Thymus (tissue), 11 donors: ENCODE measurements at regions not wholly inside any gene's neighbourhood (a gene's known extent, or its start where the extent isn't known, plus 50 kb on each side); places are given as distances from the start of the nearest gene placed in this dataset.

Source experiments
- DNase-seq, 9 donors: peaks; one replicate each; pipeline ENCODE4 v3.0.0-alpha.2; 2013; ENCODE audit warnings: low spot score in 9 of 9, low read depth in 6 of 9, missing footprints in 1 of 9
- H3K27ac ChIP-seq, 2 donors: one replicate each; pipeline ENCODE4 v1.5.1; 2013; ENCODE audit warnings: control low read depth in 1 of 2, low read depth in 1 of 2, low read length in 1 of 2, mild to moderate bottlenecking in 1 of 2, moderate library complexity in 1 of 2
- H3K27me3 ChIP-seq, 2 donors: one replicate each; pipeline ENCODE4 v1.5.1; 2013; ENCODE audit warnings: low read length in 1 of 2; ENCODE audit not compliant: control insufficient read depth in 2 of 2, insufficient read depth in 1 of 2
- H3K36me3 ChIP-seq, 2 donors: one replicate each; pipeline ENCODE4 v1.5.1; 2013; ENCODE audit warnings: low read length in 1 of 2, mild to moderate bottlenecking in 1 of 2, moderate library complexity in 1 of 2; ENCODE audit not compliant: control insufficient read depth in 2 of 2, insufficient read depth in 2 of 2
- H3K4me1 ChIP-seq, 2 donors: one replicate each; pipeline ENCODE4 v1.5.1; 2013; ENCODE audit warnings: low read length in 2 of 2; ENCODE audit not compliant: control insufficient read depth in 2 of 2, insufficient read depth in 2 of 2
- H3K4me3 ChIP-seq, 2 donors: one replicate each; pipeline ENCODE4 v1.5.1; 2013; ENCODE audit warnings: low read length in 2 of 2, control low read depth in 1 of 2, mild to moderate bottlenecking in 1 of 2
- H3K9me3 ChIP-seq, 2 donors: one replicate each; pipeline ENCODE4 v1.5.1; 2013; ENCODE audit warnings: low read length in 1 of 2, mild to moderate bottlenecking in 1 of 2; ENCODE audit not compliant: control insufficient read depth in 2 of 2, insufficient read depth in 1 of 2
- WGBS: extraction: QIAGEN DNeasy Blood & Tissue Kit; methylation state at CpG from one replicate; pipeline ENCODE4 v1.1.7; 2013; 5-methylcytosine and 5-hydroxymethylcytosine counted together
- donor health status: healthy.

DNA sequence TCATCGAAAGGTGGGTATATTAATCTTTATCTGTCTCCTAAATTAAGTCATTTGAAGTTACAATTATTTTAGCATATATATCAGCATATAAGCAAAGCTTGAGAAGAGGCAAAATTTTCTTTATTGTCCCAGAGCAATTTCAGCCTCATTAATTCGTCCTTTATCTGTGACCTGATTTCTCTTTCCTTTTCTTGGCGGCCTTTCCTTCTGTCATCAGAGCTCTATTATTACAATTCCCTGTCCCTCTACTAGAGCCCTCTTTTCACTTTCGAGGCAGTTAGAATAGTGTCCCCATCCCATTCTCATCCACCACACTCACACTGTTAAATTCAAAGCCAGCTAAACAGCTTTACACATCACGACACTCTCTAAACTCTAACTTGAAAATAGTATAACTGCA, 1293.2 kb upstream of the FAM98A start:
- H3K27me3 ChIP-seq = no peaks in the 10 kb centered on the region
- peaks cover 0 to 9% of the 10 kb centered on the region in 2 donors for H3K9me3 ChIP-seq
- no peak overlapping the region for H3K4me3 ChIP-seq
- DNase-seq = no peak
- H3K27ac ChIP-seq = no peak overlapping the region
- H3K4me1 ChIP-seq = no peaks in the 10 kb centered on the region
- no peaks in the 10 kb centered on the region for H3K36me3 ChIP-seq
- 90% methylated on average over 5 of the region's 5 CpGs for WGBS

DNA sequence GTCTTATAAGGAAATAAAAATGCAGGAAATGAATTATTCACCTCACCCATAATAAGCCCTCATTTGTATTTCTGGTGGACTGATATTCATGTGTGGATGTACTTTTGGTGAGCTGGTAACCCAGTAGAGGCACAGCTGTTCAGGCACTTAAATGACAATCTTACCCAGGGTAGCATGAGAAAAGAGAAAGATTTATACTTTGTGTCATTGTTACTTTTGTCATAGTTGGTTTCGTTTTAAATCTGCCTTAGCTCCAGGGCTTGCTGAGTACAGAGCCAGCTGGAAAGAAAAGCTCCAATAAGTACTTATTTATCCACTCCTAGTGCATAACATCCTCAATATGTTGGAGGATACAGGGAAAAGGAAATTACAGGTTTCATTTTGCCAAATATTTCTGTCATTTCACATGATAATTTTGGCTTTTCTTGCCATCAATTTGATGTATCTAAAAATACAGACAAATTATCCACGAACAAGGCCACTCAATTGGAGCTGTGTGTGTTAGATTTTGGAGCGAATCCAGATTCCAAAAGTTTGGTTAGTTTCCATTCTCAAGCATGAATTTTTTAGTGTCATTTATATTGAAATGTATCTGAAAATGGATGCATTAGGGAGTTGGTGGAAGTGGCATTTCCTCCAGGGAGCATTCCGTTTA, 1276.1 kb upstream of the FAM98A start:
- Histone ChIP-seq H3K9me3 (no peaks in the 10 kb centered on the region), H3K27ac (no peak overlapping the region), H3K4me1 (no peaks in the 10 kb centered on the region), H3K4me3 (no peak overlapping the region), H3K27me3 (no peaks in the 10 kb centered on the region), H3K36me3 (no peaks in the 10 kb centered on the region)
- DNase-seq = no peak
- WGBS = 77% methylated on average over 4 of the region's 4 CpGs

DNA sequence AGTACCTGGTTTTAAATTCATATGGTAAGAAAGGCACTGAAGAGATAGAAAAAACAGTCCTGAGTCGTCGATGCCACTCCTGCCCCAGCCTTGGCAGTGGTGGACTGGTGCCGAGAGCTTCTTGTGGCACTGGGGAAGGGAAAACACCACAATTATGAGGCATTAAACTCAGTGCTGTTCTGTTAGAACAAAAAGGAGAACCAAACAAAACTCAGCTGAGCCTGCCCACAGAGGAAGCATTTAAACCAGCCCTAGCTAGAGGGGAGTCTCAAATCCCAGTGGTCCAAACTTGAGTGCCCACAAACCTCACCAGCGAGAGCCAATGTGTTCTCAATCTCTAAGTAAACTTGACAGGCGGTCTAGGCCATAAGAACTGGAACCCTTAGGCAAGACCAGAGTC, 1254.5 kb upstream of the FAM98A start:
- Histone ChIP-seq H3K4me3 (no peak overlapping the region), H3K27ac (no peak overlapping the region), H3K9me3 (peaks cover 0 to 5% of the 10 kb centered on the region in 2 donors), H3K27me3 (no peaks in the 10 kb centered on the region), H3K4me1 (no peaks in the 10 kb centered on the region), H3K36me3 (no peaks in the 10 kb centered on the region)
- WGBS = 53% methylated on average over 5 of the region's 5 CpGs
- no peak for DNase-seq

DNA sequence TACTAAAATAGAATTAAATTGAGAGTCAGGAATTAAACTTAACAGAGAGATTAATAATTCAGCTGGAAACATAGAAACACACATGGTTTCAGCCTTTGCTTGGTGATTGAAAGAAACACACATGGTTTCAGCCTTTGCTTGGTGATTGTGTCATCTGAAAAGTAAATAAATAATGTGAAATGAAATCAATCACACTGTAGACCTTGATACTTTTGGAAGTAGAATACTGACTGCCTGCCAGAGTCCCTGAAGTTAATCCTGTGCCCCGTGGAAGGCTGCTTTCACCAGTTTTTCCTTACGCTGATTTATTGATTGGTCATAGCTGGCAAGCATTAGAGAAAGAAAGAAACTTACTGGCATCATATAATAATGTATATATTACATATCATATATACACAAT, 1252.7 kb upstream of the FAM98A start:
- H3K4me3 ChIP-seq = no peak overlapping the region
- no peaks in the 10 kb centered on the region for H3K27me3 ChIP-seq
- H3K9me3 ChIP-seq = peaks cover 0 to 5% of the 10 kb centered on the region in 2 donors
- no peak for DNase-seq
- no peak overlapping the region for H3K27ac ChIP-seq
- H3K36me3 ChIP-seq = no peaks in the 10 kb centered on the region
- WGBS = 91% methylated on average over 2 of the region's 2 CpGs
- H3K4me1 ChIP-seq = no peaks in the 10 kb centered on the region

DNA sequence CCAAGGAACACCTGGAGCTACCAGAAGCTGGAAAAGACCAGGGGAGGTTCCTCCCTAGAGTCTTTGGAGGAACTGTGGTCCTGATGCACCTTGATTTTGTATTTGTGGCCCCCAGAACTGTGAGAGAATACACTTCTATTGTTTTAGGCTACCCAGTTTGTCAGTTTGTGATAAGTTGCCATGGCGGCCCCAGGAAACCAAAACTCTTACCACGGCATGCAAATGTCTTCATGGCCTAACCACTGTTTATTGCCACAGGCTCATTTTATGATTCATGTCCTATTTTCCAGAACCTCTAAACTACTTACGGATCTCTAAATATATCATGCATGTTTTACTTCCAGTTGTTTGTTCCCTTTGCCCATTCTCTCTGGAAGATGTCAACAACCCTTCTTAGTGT, 1250.7 kb upstream of the FAM98A start:
- DNase-seq = no peak
- H3K27ac ChIP-seq = no peak overlapping the region

DNA sequence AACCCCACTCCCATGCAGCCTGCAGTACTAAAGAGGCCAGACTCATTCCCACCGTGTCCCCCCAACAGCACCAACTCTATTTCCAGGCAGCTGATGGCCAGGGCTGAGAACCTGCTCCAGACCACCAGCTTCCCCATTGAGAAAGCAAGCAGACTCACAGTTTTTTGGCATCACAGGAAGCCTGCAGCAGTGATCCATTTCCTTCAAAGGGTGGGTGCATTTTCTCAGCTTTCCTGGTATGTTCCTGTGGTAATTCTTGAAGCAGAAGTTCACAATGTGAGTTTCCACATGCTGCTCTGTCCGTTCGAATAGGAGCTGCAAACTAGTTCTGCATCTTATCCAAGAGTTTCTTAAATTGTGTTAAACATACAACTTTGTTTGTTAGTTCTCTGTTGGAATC, 1249.6 kb upstream of the FAM98A start:
- Histone ChIP-seq H3K9me3 (no peaks in the 10 kb centered on the region), H3K4me3 (no peak overlapping the region), H3K4me1 (no peaks in the 10 kb centered on the region), H3K36me3 (no peaks in the 10 kb centered on the region), H3K27ac (no peak overlapping the region), H3K27me3 (no peaks in the 10 kb centered on the region)
- no peak for DNase-seq
- 8% methylated on average over 3 of the region's 3 CpGs for WGBS

More for the DNA sequence above, 1250.7 kb upstream of the FAM98A start:
- WGBS = 63% methylated on average over 3 of the region's 3 CpGs
- peaks cover 0 to 2% of the 10 kb centered on the region in 2 donors for H3K9me3 ChIP-seq
- no peak overlapping the region for H3K4me3 ChIP-seq
- no peaks in the 10 kb centered on the region for H3K36me3 ChIP-seq
- no peaks in the 10 kb centered on the region for H3K4me1 ChIP-seq
- H3K27me3 ChIP-seq = no peaks in the 10 kb centered on the region

- H3K27ac ChIP-seq = no peak overlapping the region
Observed at GRCh38 chr2:34848132-34848531, 1249.0 kb upstream of the FAM98A start.

DNA sequence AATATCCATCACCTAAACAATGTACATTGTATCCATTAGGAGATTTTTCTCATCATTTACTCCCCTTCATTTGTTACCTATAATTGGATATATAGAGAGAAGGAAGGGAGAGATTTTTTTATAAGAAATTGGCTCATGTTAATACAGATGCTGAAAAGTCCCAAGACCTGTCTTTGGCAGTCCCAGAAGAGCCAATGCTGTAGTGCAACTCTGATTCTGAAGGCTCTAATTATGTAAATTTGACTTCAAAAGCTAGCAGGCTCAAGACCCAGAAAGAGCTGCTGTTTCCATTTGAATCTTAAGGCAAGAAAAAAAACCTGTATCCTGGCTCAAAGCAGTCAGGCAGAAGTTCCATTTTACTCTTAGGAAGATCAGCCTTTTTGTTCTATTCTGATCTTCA, 1245.5 kb upstream of the FAM98A start:
- Histone ChIP-seq H3K27me3 (no peaks in the 10 kb centered on the region), H3K9me3 (no peaks in the 10 kb centered on the region), H3K27ac (no peak overlapping the region), H3K4me3 (no peak overlapping the region), H3K4me1 (no peaks in the 10 kb centered on the region), H3K36me3 (no peaks in the 10 kb centered on the region)
- DNase-seq = no peak

More at GRCh38 chr2:34848132-34848531, 1249.0 kb upstream of the FAM98A start:
- 94% methylated on average over 2 of the region's 2 CpGs for WGBS
- Histone ChIP-seq H3K4me1 (no peaks in the 10 kb centered on the region), H3K9me3 (no peaks in the 10 kb centered on the region), H3K36me3 (no peaks in the 10 kb centered on the region), H3K4me3 (no peak overlapping the region), H3K27me3 (no peaks in the 10 kb centered on the region)
- no peak for DNase-seq

DNA sequence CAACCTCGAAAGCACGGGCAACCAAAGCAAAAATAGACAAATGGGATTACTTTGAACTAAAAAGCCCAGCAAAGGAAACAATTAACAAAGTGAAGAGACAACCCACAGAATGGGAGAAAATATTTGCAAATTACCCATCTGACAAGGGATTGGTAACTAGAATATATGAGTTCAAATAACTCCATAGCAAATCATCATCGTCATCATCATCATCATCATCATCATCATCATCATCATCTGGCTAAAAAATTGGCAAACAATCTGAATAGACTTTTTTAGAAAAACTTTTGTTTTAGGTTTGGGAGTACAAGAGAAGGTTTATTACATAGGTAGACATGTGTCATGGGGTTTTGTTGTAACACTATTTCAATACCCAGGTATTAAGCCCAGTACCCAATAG, 1239.3 kb upstream of the FAM98A start:
- DNase-seq = no peak
- 96% methylated on average over 3 of the region's 3 CpGs for WGBS

More for the DNA sequence above, 1239.3 kb upstream of the FAM98A start:
- no peaks in the 10 kb centered on the region for H3K4me1 ChIP-seq
- H3K27me3 ChIP-seq = no peaks in the 10 kb centered on the region
- no peaks in the 10 kb centered on the region for H3K36me3 ChIP-seq
- H3K27ac ChIP-seq = no peak overlapping the region
- no peaks in the 10 kb centered on the region for H3K9me3 ChIP-seq
- no peak overlapping the region for H3K4me3 ChIP-seq
